T-helper 17 cell (primary cell): ENCODE measurements at regions not wholly inside any gene's neighbourhood (a gene's known extent, or its start where the extent isn't known, plus 50 kb on each side); places are given as distances from the start of the nearest gene placed in this dataset.
"Not testable (repeated sequence)": the region's sequence is repeated elsewhere in the genome, so short reads cannot be mapped to it uniquely, and the experiment has no call there.

Source experiments
- ATAC-seq: fragments of 150-1000 bp; cut with Tn5 transposase; 2 replicates; pipeline ENCODE4 v1.10.0; 2021; ENCODE audit warnings: mild to moderate bottlenecking, moderate library complexity
- DNase-seq, 3 donors: peaks; one replicate each; pipeline versions ENCODE4 v3.0.0 to v3.0.0-alpha.2; 2020 to 2021
- H3K9me3 ChIP-seq: one replicate; pipeline ENCODE4 v1.7.0; 2013; ENCODE audit warnings: low read length, mild to moderate bottlenecking; ENCODE audit not compliant: control insufficient read depth, poor library complexity, severe bottlenecking
- H3K27ac Mint-ChIP-seq: one replicate; pipeline ENCODE4 v1.8.0; 2022; ENCODE audit warnings: mild to moderate bottlenecking, moderate library complexity, mixed read lengths
- H3K27me3 Mint-ChIP-seq: one replicate; pipeline ENCODE4 v1.8.0; 2022; ENCODE audit warnings: mixed read lengths
- H3K36me3 Mint-ChIP-seq: one replicate; pipeline ENCODE4 v1.8.0; 2022; ENCODE audit warnings: low read depth, mixed read lengths
- H3K4me1 Mint-ChIP-seq: one replicate; pipeline ENCODE4 v1.8.0; 2022; ENCODE audit warnings: mild to moderate bottlenecking, mixed read lengths
- H3K4me3 Mint-ChIP-seq: one replicate; pipeline ENCODE4 v1.8.0; 2022; ENCODE audit warnings: mild to moderate bottlenecking, moderate library complexity, mixed read lengths

GRCh38 chr17:53628011-53628410, 194.7 kb upstream of the KIF2B start:
- no peaks in the 10 kb centered on the region for H3K27me3 Mint-ChIP-seq
- no peak overlapping the region for H3K4me3 Mint-ChIP-seq
- no peaks in the 10 kb centered on the region for H3K4me1 Mint-ChIP-seq
- H3K27ac Mint-ChIP-seq = no peak overlapping the region
- DNase-seq (no peak), ATAC-seq (no peak)
- H3K36me3 Mint-ChIP-seq = no peaks in the 10 kb centered on the region
- H3K9me3 ChIP-seq = no peaks in the 10 kb centered on the region

GRCh38 chr17:53627511-53627910, 195.2 kb upstream of the KIF2B start:
- ATAC-seq = no peak
- Mint-ChIP-seq H3K27ac (no peak overlapping the region), H3K27me3 (no peaks in the 10 kb centered on the region), H3K36me3 (no peaks in the 10 kb centered on the region), H3K4me3 (no peak overlapping the region), H3K4me1 (no peaks in the 10 kb centered on the region)
- no peak for DNase-seq
- no peaks in the 10 kb centered on the region for H3K9me3 ChIP-seq

GRCh38 chr17:53626286-53626685, 196.4 kb upstream of the KIF2B start:
- Mint-ChIP-seq H3K27ac (no peak overlapping the region), H3K4me3 (no peak overlapping the region), H3K4me1 (no peaks in the 10 kb centered on the region), H3K36me3 (no peaks in the 10 kb centered on the region), H3K27me3 (no peaks in the 10 kb centered on the region)
- no peak for DNase-seq
- ATAC-seq = no peak
- H3K9me3 ChIP-seq = no peaks in the 10 kb centered on the region

GRCh38 chr17:53619025-53619424, 203.7 kb upstream of the KIF2B start:
- no peaks in the 10 kb centered on the region for H3K36me3 Mint-ChIP-seq

GRCh38 chr17:53608208-53608607, 214.5 kb upstream of the KIF2B start:
- DNase-seq, H3K4me1 Mint-ChIP-seq, H3K36me3 Mint-ChIP-seq, H3K27ac Mint-ChIP-seq, ATAC-seq, H3K9me3 ChIP-seq, H3K27me3 Mint-ChIP-seq, H3K4me3 Mint-ChIP-seq: not testable (repeated sequence)

More at GRCh38 chr17:53619025-53619424, 203.7 kb upstream of the KIF2B start:
- Mint-ChIP-seq H3K4me1 (no peaks in the 10 kb centered on the region), H3K27me3 (no peaks in the 10 kb centered on the region), H3K27ac (no peak overlapping the region), H3K4me3 (no peak overlapping the region)
- no peak for DNase-seq
- no peaks in the 10 kb centered on the region for H3K9me3 ChIP-seq
- no peak for ATAC-seq

GRCh38 chr17:53607475-53607874, 215.3 kb upstream of the KIF2B start:
- no peaks in the 10 kb centered on the region for H3K9me3 ChIP-seq
- no peak for ATAC-seq

GRCh38 chr17:53588317-53588716, 234.4 kb upstream of the KIF2B start:
- H3K9me3 ChIP-seq = no peaks in the 10 kb centered on the region
- H3K27ac Mint-ChIP-seq = no peak overlapping the region
- DNase-seq (no peak), ATAC-seq (no peak)
- H3K36me3 Mint-ChIP-seq = no peaks in the 10 kb centered on the region
- no peaks in the 10 kb centered on the region for H3K27me3 Mint-ChIP-seq
- H3K4me1 Mint-ChIP-seq = no peaks in the 10 kb centered on the region
- H3K4me3 Mint-ChIP-seq = no peak overlapping the region

More at GRCh38 chr17:53607475-53607874, 215.3 kb upstream of the KIF2B start:
- no peaks in the 10 kb centered on the region for H3K36me3 Mint-ChIP-seq
- no peaks in the 10 kb centered on the region for H3K27me3 Mint-ChIP-seq
- no peak overlapping the region for H3K4me3 Mint-ChIP-seq
- no peak for DNase-seq
- no peak overlapping the region for H3K27ac Mint-ChIP-seq
- no peaks in the 10 kb centered on the region for H3K4me1 Mint-ChIP-seq

- no peak for DNase-seq
- Mint-ChIP-seq H3K36me3 (no peaks in the 10 kb centered on the region), H3K4me1 (peaks cover 2% of the 10 kb centered on the region), H3K27ac (no peak overlapping the region), H3K4me3 (no peak overlapping the region), H3K27me3 (no peaks in the 10 kb centered on the region)
- no peaks in the 10 kb centered on the region for H3K9me3 ChIP-seq
- ATAC-seq = no peak
Observed at GRCh38 chr17:53574038-53574437, 248.7 kb upstream of the KIF2B start.

- ATAC-seq (no peak), DNase-seq (no peak)
- no peaks in the 10 kb centered on the region for H3K27me3 Mint-ChIP-seq
- peaks cover 2% of the 10 kb centered on the region for H3K4me1 Mint-ChIP-seq
- H3K36me3 Mint-ChIP-seq = no peaks in the 10 kb centered on the region
- no peaks in the 10 kb centered on the region for H3K9me3 ChIP-seq
- H3K4me3 Mint-ChIP-seq = peak overlapping the region; percentile 28
- no peak overlapping the region for H3K27ac Mint-ChIP-seq
Observed at GRCh38 chr17:53571342-53571741, 251.4 kb upstream of the KIF2B start.

- ATAC-seq (no peak), DNase-seq (no peak)
- H3K4me1 Mint-ChIP-seq = peaks cover 2% of the 10 kb centered on the region
- no peak overlapping the region for H3K27ac Mint-ChIP-seq
- no peak overlapping the region for H3K4me3 Mint-ChIP-seq
- no peaks in the 10 kb centered on the region for H3K36me3 Mint-ChIP-seq
- H3K9me3 ChIP-seq = no peaks in the 10 kb centered on the region
- no peaks in the 10 kb centered on the region for H3K27me3 Mint-ChIP-seq
Observed at GRCh38 chr17:53570731-53571130, 252.0 kb upstream of the KIF2B start.

- Mint-ChIP-seq H3K4me3 (no peak overlapping the region), H3K4me1 (no peaks in the 10 kb centered on the region), H3K36me3 (no peaks in the 10 kb centered on the region), H3K27me3 (no peaks in the 10 kb centered on the region), H3K27ac (no peak overlapping the region)
- DNase-seq (no peak), ATAC-seq (no peak)
- no peaks in the 10 kb centered on the region for H3K9me3 ChIP-seq
Observed at GRCh38 chr17:53560953-53561352, 261.8 kb upstream of the KIF2B start.

- no peaks in the 10 kb centered on the region for H3K27me3 Mint-ChIP-seq
- H3K4me3 Mint-ChIP-seq = no peak overlapping the region
- DNase-seq (no peak), ATAC-seq (no peak)
- no peaks in the 10 kb centered on the region for H3K9me3 ChIP-seq
- no peaks in the 10 kb centered on the region for H3K36me3 Mint-ChIP-seq
- H3K4me1 Mint-ChIP-seq = no peaks in the 10 kb centered on the region
- H3K27ac Mint-ChIP-seq = no peak overlapping the region
Observed at GRCh38 chr17:53548252-53548651, 274.5 kb upstream of the KIF2B start.

GRCh38 chr17:53543472-53543871, 279.3 kb upstream of the KIF2B start:
- no peaks in the 10 kb centered on the region for H3K27me3 Mint-ChIP-seq
- H3K27ac Mint-ChIP-seq = no peak overlapping the region
- H3K4me3 Mint-ChIP-seq = no peak overlapping the region
- DNase-seq (no peak), ATAC-seq (no peak)
- no peaks in the 10 kb centered on the region for H3K9me3 ChIP-seq
- H3K4me1 Mint-ChIP-seq = no peaks in the 10 kb centered on the region
- H3K36me3 Mint-ChIP-seq = no peaks in the 10 kb centered on the region

GRCh38 chr17:53538129-53538617, 284.6 kb upstream of the KIF2B start:
- no peaks in the 10 kb centered on the region for H3K9me3 ChIP-seq
- Mint-ChIP-seq H3K27ac (no peak overlapping the region), H3K4me1 (no peaks in the 10 kb centered on the region), H3K36me3 (no peaks in the 10 kb centered on the region), H3K4me3 (no peak overlapping the region), H3K27me3 (no peaks in the 10 kb centered on the region)
- ATAC-seq (no peak), DNase-seq (no peak)
